GM18520 (cell line): ENCODE measurements at regions not wholly inside any gene's neighbourhood (a gene's known extent, or its start where the extent isn't known, plus 50 kb on each side); places are given as distances from the start of the nearest gene placed in this dataset.
"Not testable (repeated sequence)": the region's sequence is repeated elsewhere in the genome, so short reads cannot be mapped to it uniquely, and the experiment has no call there.

Source experiments
- ATAC-seq: cut with Tn5 transposase; IDR thresholded peaks from one replicate; pipeline ENCODE4 v1.9.1; 2021; ENCODE audit not compliant: unreplicated experiment

GRCh38 chr21:35159881-35160280 lies 110.8 kb upstream of the RUNX1 start:
- ATAC-seq: no peak

- ATAC-seq: not testable (repeated sequence)
Measured at GRCh38 chr21:35157374-35157773, 108.3 kb upstream of the RUNX1 start.

GRCh38 chr21:35156293-35157278 lies 107.5 kb upstream of the RUNX1 start:
- ATAC-seq: no peak

DNA sequence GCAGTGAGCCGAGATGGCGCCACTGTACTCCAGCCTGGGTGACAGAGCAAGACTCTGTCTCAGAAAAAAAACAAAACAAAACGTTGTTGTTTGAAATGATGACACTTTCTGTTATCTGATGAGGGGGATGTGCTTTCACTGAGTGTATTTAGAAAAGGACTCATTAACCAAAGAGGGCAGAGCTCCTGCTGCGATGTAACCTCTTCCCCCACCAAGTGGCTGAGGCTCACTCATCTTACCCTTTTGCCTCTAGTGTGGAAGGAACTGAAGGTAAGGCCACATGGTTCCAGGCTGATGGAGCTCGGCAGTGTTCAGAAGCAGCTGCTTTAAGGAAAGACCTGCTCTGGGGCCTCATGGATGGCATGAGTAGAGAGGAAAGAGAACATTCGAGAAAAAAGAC lies 105.7 kb upstream of the RUNX1 start:
- no peak for ATAC-seq

DNA sequence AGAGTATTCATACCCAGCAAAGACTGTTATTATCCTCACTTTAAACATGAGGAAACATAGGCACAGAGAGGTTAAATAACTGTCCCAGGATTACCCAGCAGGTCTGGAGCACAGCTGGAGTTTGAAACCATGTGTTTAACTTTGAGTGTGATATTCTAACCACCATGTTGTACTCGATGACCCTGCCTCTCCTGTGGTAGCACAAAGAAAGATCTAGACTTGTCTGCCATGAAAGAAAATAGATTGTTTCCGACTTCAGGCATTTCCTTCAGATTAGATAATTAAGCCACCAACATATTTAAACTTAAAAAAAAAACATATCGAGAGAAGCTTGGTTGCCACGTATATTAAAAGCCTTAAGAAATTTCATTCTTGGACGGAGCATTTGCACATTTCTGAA lies 104.6 kb upstream of the RUNX1 start:
- ATAC-seq: no peak

GRCh38 chr21:35150562-35151226 lies 101.6 kb upstream of the RUNX1 start:
- ATAC-seq: no peak

DNA sequence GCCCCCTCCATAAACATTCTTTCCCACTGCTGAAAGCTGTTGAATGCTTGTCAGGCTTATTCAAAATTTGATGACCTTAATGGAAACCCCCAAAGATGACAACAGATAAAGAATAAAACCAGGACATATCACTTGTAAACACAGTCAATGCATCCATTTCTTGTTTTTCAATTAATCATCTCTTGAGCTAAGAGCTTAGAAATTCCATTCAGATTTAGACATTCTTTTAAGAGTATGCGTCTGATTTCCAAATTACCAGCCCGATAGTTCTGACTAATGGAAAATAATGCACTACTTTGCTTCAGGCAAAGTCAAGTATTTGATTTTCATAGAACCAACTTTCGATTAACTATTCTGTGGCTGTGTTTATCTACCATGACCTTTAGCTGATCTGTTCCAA lies 100.6 kb upstream of the RUNX1 start:
- ATAC-seq: no peak

DNA sequence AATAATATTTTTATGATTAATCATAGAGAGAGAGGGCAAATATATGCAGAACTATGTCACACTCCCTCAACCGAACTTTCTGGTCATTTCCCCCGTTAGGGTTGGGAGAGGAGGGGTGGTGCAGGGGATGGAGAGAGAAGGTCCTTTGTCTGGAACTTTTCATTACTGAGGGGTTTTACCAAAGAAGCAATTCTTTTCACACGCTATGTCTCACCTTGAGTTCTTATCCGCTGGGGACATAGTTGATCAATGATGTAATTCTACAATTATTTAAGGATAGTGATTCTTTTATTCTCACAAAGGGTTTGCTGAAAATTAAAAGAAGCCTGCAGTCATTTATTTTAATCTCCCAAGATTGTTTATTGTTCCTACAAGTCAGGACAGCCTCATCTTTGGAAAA lies 98.3 kb upstream of the RUNX1 start:
- no peak for ATAC-seq

- ATAC-seq: no peak
Measured at GRCh38 chr21:35145626-35146233, 96.6 kb upstream of the RUNX1 start.

GRCh38 chr21:35144978-35145377 lies 95.9 kb upstream of the RUNX1 start:
- ATAC-seq: no peak

GRCh38 chr21:35142036-35142815 lies 93.1 kb upstream of the RUNX1 start:
- ATAC-seq: no peak

- no peak for ATAC-seq
Measured at GRCh38 chr21:35139382-35139715, 90.2 kb upstream of the RUNX1 start.

- no peak for ATAC-seq
Measured at GRCh38 chr21:35138665-35139381, 89.7 kb upstream of the RUNX1 start.

DNA sequence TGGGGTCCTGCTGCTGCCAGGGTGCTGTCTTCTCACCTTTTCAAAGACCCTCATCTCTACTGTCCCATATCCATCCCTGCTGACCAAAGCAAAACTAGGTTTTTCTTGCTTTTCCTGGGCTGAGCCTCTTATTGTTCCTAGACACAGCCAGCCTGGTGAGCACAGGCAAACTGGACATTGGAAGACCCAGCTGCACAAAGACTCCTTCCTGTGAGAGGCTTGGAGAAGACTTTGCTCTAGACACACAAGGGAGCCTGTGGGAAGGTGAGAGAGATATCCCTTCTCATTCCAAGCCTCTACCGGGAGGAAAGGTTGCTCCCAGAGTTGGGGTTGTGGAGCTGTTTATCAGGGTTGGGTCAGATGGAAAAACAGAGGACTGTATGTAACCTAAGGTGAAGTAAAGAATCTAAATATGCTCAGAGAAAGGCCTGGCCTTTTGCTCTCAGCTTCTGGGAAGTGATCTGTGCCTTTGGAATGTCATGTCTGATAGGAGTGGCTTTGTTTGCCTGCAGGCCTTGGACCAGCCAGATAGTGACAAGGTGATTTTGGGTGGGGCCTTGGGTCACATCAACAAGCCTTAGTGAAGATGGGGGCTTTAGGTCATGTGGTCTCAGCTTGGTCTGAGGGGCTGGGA lies 87.6 kb upstream of the RUNX1 start:
- no peak for ATAC-seq

DNA sequence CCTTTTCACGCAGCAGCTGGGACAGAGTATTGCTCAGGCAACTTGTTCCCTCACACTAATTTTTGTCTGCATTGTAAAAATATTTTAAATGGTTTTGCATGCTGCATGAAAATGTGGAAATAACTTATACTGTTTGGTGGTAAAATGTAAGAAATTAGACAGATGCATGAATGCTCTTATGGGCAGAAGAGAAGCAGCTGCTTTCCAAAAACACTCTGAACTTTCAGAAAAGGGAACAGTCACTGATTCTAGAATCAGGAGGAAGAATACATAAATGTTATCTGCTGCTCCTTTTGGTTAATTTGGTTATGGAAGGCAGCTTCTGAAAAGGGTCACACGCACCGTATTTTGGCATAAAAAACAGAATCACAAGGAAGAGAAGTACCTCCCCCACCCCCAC lies 87.0 kb upstream of the RUNX1 start:
- no peak for ATAC-seq

DNA sequence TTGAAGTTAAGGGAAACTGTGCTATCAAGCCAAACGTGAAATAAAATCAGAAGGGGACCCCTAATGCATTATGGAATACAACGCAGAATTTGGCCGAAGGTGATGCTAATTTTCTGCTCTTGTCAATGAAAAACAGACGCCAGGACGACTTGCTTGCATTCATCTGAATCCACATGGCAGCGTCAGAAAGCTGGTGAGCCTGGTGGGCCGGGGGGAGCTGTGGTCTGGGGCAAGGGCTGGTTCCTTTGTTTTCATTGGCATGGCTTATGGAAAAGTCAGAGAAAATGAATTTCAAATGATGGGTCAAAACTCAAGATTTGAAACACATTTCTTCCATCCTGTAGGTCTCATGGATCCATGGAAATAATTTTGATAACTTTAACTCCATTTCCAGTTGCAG lies 86.4 kb upstream of the RUNX1 start:
- ATAC-seq: no peak

DNA sequence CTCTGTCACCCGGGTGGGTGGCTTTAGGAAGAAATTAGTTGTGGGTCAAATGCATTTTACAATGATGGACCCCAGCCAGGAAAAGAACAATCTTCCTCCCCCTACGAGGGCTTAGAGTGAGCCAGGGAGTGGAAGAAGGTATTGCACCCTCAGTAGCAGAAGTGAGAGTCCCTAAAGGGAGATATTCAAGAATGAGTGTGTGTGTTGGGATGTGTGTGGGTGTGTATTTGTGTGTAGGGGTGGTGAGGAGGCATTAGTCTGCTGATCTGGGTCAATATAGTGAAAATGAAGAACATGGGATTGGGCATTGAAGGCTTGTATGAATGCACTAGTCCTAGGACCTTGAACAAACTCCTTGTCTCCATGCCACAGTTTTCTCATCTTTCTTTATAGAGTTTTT lies 85.2 kb upstream of the RUNX1 start:
- ATAC-seq: no peak

GRCh38 chr21:35128536-35128935 lies 79.4 kb upstream of the RUNX1 start:
- ATAC-seq: no peak

DNA sequence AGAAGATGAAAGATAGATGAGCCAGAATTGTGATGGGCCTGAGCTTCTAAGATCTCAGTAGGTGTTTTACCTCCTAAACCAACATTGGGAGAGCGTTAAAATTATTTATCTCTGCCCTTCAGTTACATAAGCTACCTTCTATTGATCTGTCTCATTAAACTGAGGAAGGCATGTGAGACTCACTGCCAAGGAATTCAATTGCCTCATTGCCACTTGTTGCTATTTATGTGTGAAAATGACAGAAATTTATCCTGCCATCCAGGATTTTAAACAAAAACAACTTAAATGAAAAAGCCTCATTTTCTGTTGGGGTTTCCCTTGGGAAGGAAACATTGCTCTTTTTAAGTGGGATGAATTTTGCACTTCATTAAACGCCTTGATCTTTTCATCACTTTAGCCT lies 78.7 kb upstream of the RUNX1 start:
- ATAC-seq: no peak

GRCh38 chr21:35127026-35127425 lies 77.9 kb upstream of the RUNX1 start:
- no peak for ATAC-seq
